GM21825 (cell line): ENCODE measurements at regions not wholly inside any gene's neighbourhood (a gene's known extent, or its start where the extent isn't known, plus 50 kb on each side); places are given as distances from the start of the nearest gene placed in this dataset.
A peak's percentile ranks its signal among the peaks of the same experiment; 100 is the strongest.

Experiments used
- ATAC-seq: cut with Tn5 transposase; IDR thresholded peaks from one replicate; pipeline ENCODE4 v1.9.1; 2021; ENCODE audit warnings: mild to moderate bottlenecking, moderate library complexity; ENCODE audit not compliant: unreplicated experiment

GRCh38 chr2:121895723-121896571, 140.5 kb downstream of the TSN start:
- no peak for ATAC-seq

- peak; percentile 74 for ATAC-seq
Observed at GRCh38 chr2:121897335-121897970, 142.0 kb downstream of the TSN start.

- ATAC-seq: no peak
Observed at GRCh38 chr2:121898483-121898882, 143.0 kb downstream of the TSN start.

- no peak for ATAC-seq
Observed at GRCh38 chr2:121900391-121900790, 144.9 kb downstream of the TSN start.

- ATAC-seq: no peak
Observed at GRCh38 chr2:121902171-121902591, 146.7 kb downstream of the TSN start.

GRCh38 chr2:121902616-121903015, 147.2 kb downstream of the TSN start:
- no peak for ATAC-seq

GRCh38 chr2:121903037-121903689, 147.7 kb downstream of the TSN start:
- no peak for ATAC-seq

- ATAC-seq: no peak
Observed at GRCh38 chr2:121904656-121905055, 149.2 kb downstream of the TSN start.

- ATAC-seq: no peak
Observed at GRCh38 chr2:121905201-121905600, 149.8 kb downstream of the TSN start.

- no peak for ATAC-seq
Observed at GRCh38 chr2:121906170-121906569, 150.7 kb downstream of the TSN start.

GRCh38 chr2:121907928-121908327, 152.5 kb downstream of the TSN start:
- ATAC-seq: no peak

GRCh38 chr2:121910139-121910538, 154.7 kb downstream of the TSN start:
- no peak for ATAC-seq

GRCh38 chr2:121911036-121911435, 155.6 kb downstream of the TSN start:
- ATAC-seq: no peak

- ATAC-seq: no peak
Observed at GRCh38 chr2:121917143-121917542, 161.7 kb downstream of the TSN start.

- no peak for ATAC-seq
Observed at GRCh38 chr2:121918231-121918630, 162.8 kb downstream of the TSN start.

GRCh38 chr2:121919803-121920202, 164.4 kb downstream of the TSN start:
- no peak for ATAC-seq

GRCh38 chr2:121925466-121925865, 170.0 kb downstream of the TSN start:
- ATAC-seq: no peak

GRCh38 chr2:121943285-121943684, 187.8 kb downstream of the TSN start:
- ATAC-seq: no peak

- ATAC-seq: no peak
Observed at GRCh38 chr2:121944072-121944831, 188.8 kb downstream of the TSN start.

- ATAC-seq: no peak
Observed at GRCh38 chr2:121947674-121948073, 192.2 kb downstream of the TSN start.

GRCh38 chr2:121949271-121949670, 193.8 kb downstream of the TSN start:
- no peak for ATAC-seq
